ENCODE measurements at regions not wholly inside any gene's neighbourhood (a gene's known extent, or its start where the extent isn't known, plus 50 kb on each side); places are given as distances from the start of the nearest gene placed in this dataset.
"Not testable (repeated sequence)": the region's sequence is repeated elsewhere in the genome, so short reads cannot be mapped to it uniquely, and the experiment has no call there.

GRCh38 chr1:88333086-88333695, 350.9 kb upstream of the PKN2 start:
- no peak for DNase-seq

- no peak for DNase-seq
Measured at GRCh38 chr1:88341447-88341846, 342.6 kb upstream of the PKN2 start.

- DNase-seq, result not testable (repeated sequence)
Measured at GRCh38 chr1:88342081-88342480, 342.0 kb upstream of the PKN2 start.

- DNase-seq, result no peak
Measured at GRCh38 chr1:88350648-88351047, 333.4 kb upstream of the PKN2 start.

- DNase-seq, result no peak
Measured at GRCh38 chr1:88351960-88352359, 332.1 kb upstream of the PKN2 start.

GRCh38 chr1:88354256-88354655, 329.8 kb upstream of the PKN2 start:
- no peak for DNase-seq

- no peak for DNase-seq
Measured at GRCh38 chr1:88357729-88358128, 326.3 kb upstream of the PKN2 start.

- DNase-seq, result no peak
Measured at GRCh38 chr1:88371436-88372023, 312.5 kb upstream of the PKN2 start.

- no peak for DNase-seq
Measured at GRCh38 chr1:88375977-88376376, 308.1 kb upstream of the PKN2 start.

- no peak for DNase-seq
Measured at GRCh38 chr1:88376421-88376820, 307.7 kb upstream of the PKN2 start.

GRCh38 chr1:88378560-88378959, 305.5 kb upstream of the PKN2 start:
- no peak for DNase-seq

- no peak for DNase-seq
Measured at GRCh38 chr1:88394958-88395357, 289.1 kb upstream of the PKN2 start.

- DNase-seq, result no peak
Measured at GRCh38 chr1:88398338-88398737, 285.7 kb upstream of the PKN2 start.

- no peak for DNase-seq
Measured at GRCh38 chr1:88399690-88400089, 284.4 kb upstream of the PKN2 start.

GRCh38 chr1:88401313-88401712, 282.8 kb upstream of the PKN2 start:
- DNase-seq, result no peak

- no peak for DNase-seq
Measured at GRCh38 chr1:88404582-88404981, 279.5 kb upstream of the PKN2 start.

- DNase-seq, result no peak
Measured at GRCh38 chr1:88407248-88407647, 276.8 kb upstream of the PKN2 start.

GRCh38 chr1:88421997-88422396, 262.1 kb upstream of the PKN2 start:
- DNase-seq, result no peak

GRCh38 chr1:88433556-88433955, 250.5 kb upstream of the PKN2 start:
- no peak for DNase-seq

GRCh38 chr1:88434836-88435235, 249.2 kb upstream of the PKN2 start:
- DNase-seq, result no peak

- DNase-seq, result no peak
Measured at GRCh38 chr1:88441022-88441421, 243.1 kb upstream of the PKN2 start.

GRCh38 chr1:88451856-88452255, 232.2 kb upstream of the PKN2 start:
- no peak for DNase-seq

- DNase-seq, result no peak
Measured at GRCh38 chr1:88453295-88453694, 230.8 kb upstream of the PKN2 start.

- DNase-seq, result no peak
Measured at GRCh38 chr1:88454781-88455180, 229.3 kb upstream of the PKN2 start.

GRCh38 chr1:88455621-88456256, 228.3 kb upstream of the PKN2 start:
- no peak for DNase-seq
